Spleen (tissue), 11 donors: ENCODE measurements at regions not wholly inside any gene's neighbourhood (a gene's known extent, or its start where the extent isn't known, plus 50 kb on each side); places are given as distances from the start of the nearest gene placed in this dataset.

Source experiments
- DNase-seq: peaks from one replicate; pipeline ENCODE4 v3.0.0-alpha.2; 2020
- H3K27ac ChIP-seq, 8 donors: fragments of 200-600 bp; sonication (generic) in 7 of 8; 1 replicate in 4 of 8; 2 replicates in 4 of 8; pipeline versions ENCODE4 v1.5.0 to v1.8.0; 2016 to 2021; ENCODE audit warnings: inconsistent platforms in 4 of 8, mild to moderate bottlenecking in 4 of 8, moderate library complexity in 1 of 8
- H3K27me3 ChIP-seq, 7 donors: fragments of 200-600 bp; sonication (generic) in 6 of 7; replicated peaks in 1 of 7; 1 replicate in 4 of 7; 2 replicates in 3 of 7; pipeline versions ENCODE4 v1.5.0 to v1.8.0; 2016 to 2021; ENCODE audit warnings: inconsistent platforms in 3 of 7, mild to moderate bottlenecking in 1 of 7
- H3K36me3 ChIP-seq, 6 donors: fragments of 200-600 bp; sonication (generic) in 5 of 6; 1 replicate in 4 of 6; 2 replicates in 2 of 6; pipeline versions ENCODE4 v1.5.0 to v1.8.0; 2016 to 2021; ENCODE audit warnings: inconsistent platforms in 2 of 6
- H3K4me1 ChIP-seq, 6 donors: fragments of 200-600 bp; sonication (generic) in 5 of 6; 1 replicate in 3 of 6; 2 replicates in 3 of 6; pipeline versions ENCODE4 v1.5.0 to v1.8.0; 2016 to 2021; ENCODE audit warnings: inconsistent platforms in 3 of 6
- H3K4me3 ChIP-seq, 8 donors: fragments of 200-600 bp; sonication (generic) in 7 of 8; 1 replicate in 4 of 8; 2 replicates in 4 of 8; pipeline versions ENCODE4 v1.5.0 to v1.8.0; 2016 to 2021; ENCODE audit warnings: inconsistent platforms in 4 of 8, mild to moderate bottlenecking in 4 of 8, moderate library complexity in 2 of 8
- H3K9me3 ChIP-seq, 8 donors: fragments of 200-600 bp; sonication (generic) in 7 of 8; 1 replicate in 4 of 8; 2 replicates in 4 of 8; pipeline versions ENCODE4 v1.5.0 to v1.8.0; 2016 to 2021; ENCODE audit warnings: inconsistent platforms in 4 of 8
- CTCF ChIP-seq, 11 experiments: fragments of 200-600 bp in 7 of 11; fragments of 450-650 bp in 4 of 11; sonication (generic) in 4 of 11; IDR thresholded peaks in 8 of 11; conservative IDR thresholded peaks in 3 of 11; 1 replicate in 7 of 11; 2 replicates in 4 of 11; pipeline versions ENCODE4 v1.4.0 to v1.8.0; 2016 to 2021; ENCODE audit warnings: antibody characterized with exemption in 11 of 11, inconsistent platforms in 4 of 11, mild to moderate bottlenecking in 1 of 11
- POLR2A ChIP-seq, 3 donors: fragments of 450-650 bp; IDR thresholded peaks; one replicate each; pipeline ENCODE4 v1.5.1; 2017; ENCODE audit warnings: antibody characterized with exemption in 3 of 3, mild to moderate bottlenecking in 1 of 3
- POLR2AphosphoS5 ChIP-seq, 3 donors: sonication (generic); formaldehyde crosslinking; IDR thresholded peaks; one replicate each; pipeline ENCODE4 v1.5.1; 2017; ENCODE audit warnings: antibody characterized with exemption in 3 of 3
- WGBS, 5 donors: extraction: QIAGEN DNeasy Blood & Tissue Kit in 3 of 5; methylation state at CpG; one replicate each; pipeline versions ENCODE4 v1.1.5 to v1.1.7; 2013 to 2018; 5-methylcytosine and 5-hydroxymethylcytosine counted together
- intact Hi-C: fragments of 100-400 bp; cut with DNase I; formaldehyde crosslinking; loops from one replicate; pipeline ENCODE4 v1.15.0; 2023; ENCODE audit warnings: low total_unique reads
- donor health status: healthy with polysubstance abuse.
- donor health status: DM: no; HTN: no; CAD: no; lungs with moderate emphysema.
- donor health status: DM: no; HTN: no; CAD: no.
- donor health status: Bipolar disorder and iron deficiency.
- donor health status: healthy.
- donor health status: DM: no; HTN: no; CAD: no.
- donor health status: DM: yes; HTN: yes; CAD: no.

- no peak for TF ChIP-seq CTCF (IDR thresholded peaks at IDR 0.05 in 8 of 11, conservative IDR thresholded peaks at IDR 0.05 in 3 of 11)
- no peak for TF ChIP-seq POLR2A (IDR thresholded peaks at IDR 0.05)
- TF ChIP-seq POLR2AphosphoS5 (IDR thresholded peaks at IDR 0.05), result no peak
- Histone ChIP-seq H3K4me3 (no peak overlapping the region), H3K27ac (no peak overlapping the region), H3K9me3 (no peaks in the 10 kb centered on the region), H3K36me3 (no peaks in the 10 kb centered on the region), H3K4me1 (no peaks in the 10 kb centered on the region), H3K27me3 (peaks cover 0 to 17% (median 0%) of the 10 kb centered on the region in 7 donors)
- no peak for DNase-seq
- intact Hi-C loops, result no loop called here
- WGBS, 5 donors, result 80 to 93% (median 88%) methylated on average over 7 of the region's 7 CpGs
Measured at GRCh38 chr3:197434830-197435229, 120.9 kb downstream of the BDH1 start.

GRCh38 chr3:197432384-197433127 lies 123.2 kb downstream of the BDH1 start:
- no peak overlapping the region for H3K4me3 ChIP-seq
- intact Hi-C loops, result no loop called here
- no peak for DNase-seq
- H3K27me3 ChIP-seq, result peaks cover 0 to 10% (median 0%) of the 10 kb centered on the region in 7 donors
- H3K9me3 ChIP-seq, result no peaks in the 10 kb centered on the region
- no peak overlapping the region for H3K27ac ChIP-seq
- 63 to 67% (median 65%) methylated on average over 4 of the region's 4 CpGs for WGBS, 5 donors
- no peak for TF ChIP-seq POLR2A (IDR thresholded peaks at IDR 0.05)
- no peak for TF ChIP-seq CTCF (IDR thresholded peaks at IDR 0.05 in 8 of 11, conservative IDR thresholded peaks at IDR 0.05 in 3 of 11)
- TF ChIP-seq POLR2AphosphoS5 (IDR thresholded peaks at IDR 0.05), result no peak
- H3K4me1 ChIP-seq, result peaks cover 0 to 5% (median 0%) of the 10 kb centered on the region in 6 donors
- no peaks in the 10 kb centered on the region for H3K36me3 ChIP-seq

DNA sequence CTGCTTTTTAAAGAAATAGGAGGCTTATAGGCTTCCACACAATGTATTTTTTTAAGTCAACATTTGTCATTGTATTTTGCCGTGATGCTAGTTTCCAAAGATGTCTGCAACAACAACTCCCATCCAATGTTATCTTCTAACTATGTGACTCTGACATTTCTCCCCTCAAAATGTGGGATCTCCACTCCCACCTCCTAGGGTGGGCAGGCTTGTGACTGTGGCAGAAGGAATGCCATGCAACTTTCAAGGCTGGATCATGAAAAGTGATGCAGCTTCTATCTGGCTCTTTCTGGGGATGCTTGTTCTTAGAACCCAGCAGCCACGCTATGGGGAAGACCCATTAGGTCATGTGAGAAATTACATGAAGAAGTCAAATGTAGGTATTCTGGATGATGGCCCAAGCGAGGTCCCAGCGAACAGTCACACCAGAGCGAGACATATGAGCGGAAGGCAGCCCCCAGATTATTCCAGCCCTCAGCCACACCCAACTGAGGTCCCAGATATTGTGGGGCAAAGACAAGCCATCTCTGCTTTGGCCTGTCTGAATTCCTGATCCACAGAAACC lies 124.3 kb downstream of the BDH1 start:
- DNase-seq, result no peak
- intact Hi-C loops, result no loop called here
- Histone ChIP-seq H3K27me3 (peaks cover 0 to 10% (median 0%) of the 10 kb centered on the region in 7 donors), H3K36me3 (no peaks in the 10 kb centered on the region), H3K9me3 (no peaks in the 10 kb centered on the region), H3K4me3 (no peak overlapping the region), H3K27ac (no peak overlapping the region), H3K4me1 (peaks cover 0 to 5% (median 0%) of the 10 kb centered on the region in 6 donors)
- WGBS, 5 donors, result 85 to 95% (median 93%) methylated on average over 6 of the region's 6 CpGs
- no peak for TF ChIP-seq POLR2A (IDR thresholded peaks at IDR 0.05)
- TF ChIP-seq POLR2AphosphoS5 (IDR thresholded peaks at IDR 0.05), result no peak
- no peak for TF ChIP-seq CTCF (IDR thresholded peaks at IDR 0.05 in 8 of 11, conservative IDR thresholded peaks at IDR 0.05 in 3 of 11)

- Histone ChIP-seq H3K4me1 (peaks cover 0 to 5% (median 0%) of the 10 kb centered on the region in 6 donors), H3K27ac (no peak overlapping the region), H3K9me3 (no peaks in the 10 kb centered on the region), H3K36me3 (no peaks in the 10 kb centered on the region), H3K27me3 (peaks cover 0 to 10% (median 0%) of the 10 kb centered on the region in 7 donors), H3K4me3 (no peak overlapping the region)
- DNase-seq, result no peak
- WGBS, 5 donors, result 74 to 88% (median 83%) methylated on average over 1 of the region's 1 CpG
- intact Hi-C loops, result no loop called here
- no peak for TF ChIP-seq POLR2AphosphoS5 (IDR thresholded peaks at IDR 0.05)
Measured at GRCh38 chr3:197430934-197431333, 124.8 kb downstream of the BDH1 start.
